K562 (cell line): ENCODE measurements at regions not wholly inside any gene's neighbourhood (a gene's known extent, or its start where the extent isn't known, plus 50 kb on each side); places are given as distances from the start of the nearest gene placed in this dataset.

Experiments
- ESRRA ChIP-seq: fragments of 450-650 bp; IDR thresholded peaks from 2 replicates; pipeline ENCODE4 v1.6.1; 2014; ENCODE audit warnings: low read depth, mild to moderate bottlenecking, moderate library complexity, borderline replicate concordance
- MAFK ChIP-seq: IDR thresholded peaks from 2 replicates; pipeline ENCODE4 v1.6.1; 2011; ENCODE audit warnings: low read length, improper control_type of control experiment
- POLR2AphosphoS2 ChIP-seq: IDR thresholded peaks from 2 replicates; pipeline ENCODE4 v1.6.1; 2012; ENCODE audit warnings: low read length, improper control_type of control experiment
- TCF7 ChIP-seq: sonication (generic); IDR thresholded peaks from 2 replicates; pipeline ENCODE4 v1.6.1; 2016; ENCODE audit warnings: antibody characterized with exemption, borderline replicate concordance
- ZNF253 ChIP-seq: fragments of 250-450 bp; sonication (Bioruptor Pico); conservative IDR thresholded peaks from 2 replicates; pipeline ENCODE4 v1.6.1; 2021; ENCODE audit warnings: mild to moderate bottlenecking
- ZNF384 ChIP-seq: IDR thresholded peaks from 2 replicates; pipeline ENCODE4 v1.6.1; 2012; ENCODE audit warnings: low read depth, low read length, improper control_type of control experiment
- ZNF444 ChIP-seq: fragments of 250-450 bp; sonication (Bioruptor Pico); IDR thresholded peaks from 2 replicates; pipeline ENCODE4 v1.4.0; 2020; ENCODE audit warnings: mild to moderate bottlenecking, moderate library complexity

- TF ChIP-seq POLR2AphosphoS2 (no peak), ZNF253 (CRISPR knock-in tag) (no peak), TCF7 (no peak), ZNF444 (CRISPR knock-in tag) (no peak), MAFK (no peak), ZNF384 (no peak), ESRRA (no peak)
Observed at GRCh38 chr6:145042559-145042958, 692.8 kb downstream of the EPM2A start.
